ENCODE measurements at regions not wholly inside any gene's neighbourhood (a gene's known extent, or its start where the extent isn't known, plus 50 kb on each side); places are given as distances from the start of the nearest gene placed in this dataset.

DNA sequence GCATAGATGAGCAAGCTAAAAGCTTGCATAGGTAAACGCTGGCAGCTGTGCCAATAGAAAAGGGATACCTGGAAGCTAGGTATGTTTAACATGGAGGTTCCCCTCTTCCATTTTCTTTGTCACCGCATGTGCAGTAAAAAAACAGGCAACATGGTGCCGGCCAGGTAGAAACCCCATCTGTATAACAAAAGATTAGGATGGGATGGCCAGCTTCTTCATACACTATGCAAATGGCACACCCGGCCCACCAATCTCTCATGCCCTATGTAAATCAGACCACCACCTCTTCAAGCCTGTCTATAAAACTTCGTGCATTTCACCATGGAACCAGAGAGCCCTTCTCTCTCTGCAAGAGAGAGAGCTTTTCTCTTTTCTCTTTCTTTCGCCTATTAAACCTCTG lies 224.3 kb upstream of the P2RY1 start:
- TF ChIP-seq ZNF274 (IDR thresholded peaks at IDR 0.05; ENCODE audit: low read depth, low read length) (no peak), YY1 (IDR thresholded peaks at IDR 0.05; ENCODE audit: insufficient read depth, insufficient read length) (no peak)
